GM12865 (cell line): ENCODE measurements at regions not wholly inside any gene's neighbourhood (a gene's known extent, or its start where the extent isn't known, plus 50 kb on each side); places are given as distances from the start of the nearest gene placed in this dataset.

ENCODE experiments used
- DNase-seq: peaks from one replicate; pipeline ENCODE4 v3.0.0; 2010; ENCODE audit warnings: low read depth
- H3K4me3 ChIP-seq: 2 replicates; pipeline ENCODE4 v1.5.1; 2011; ENCODE audit warnings: mild to moderate bottlenecking, low read depth, low read length, control low read depth
- TF ChIP-seq, protein P1 (sequence below): IDR thresholded peaks from 2 replicates; pipeline ENCODE4 v1.5.1; 2011; ENCODE audit warnings: low read length, control low read depth, low read depth, inconsistent platforms; ENCODE audit not compliant: insufficient read depth; ENCODE audit errors: missing control alignments

GRCh38 chr11:106275151-106275550 is 197.7 kb downstream of the AASDHPPT start:
- TF ChIP-seq, protein P1, sequence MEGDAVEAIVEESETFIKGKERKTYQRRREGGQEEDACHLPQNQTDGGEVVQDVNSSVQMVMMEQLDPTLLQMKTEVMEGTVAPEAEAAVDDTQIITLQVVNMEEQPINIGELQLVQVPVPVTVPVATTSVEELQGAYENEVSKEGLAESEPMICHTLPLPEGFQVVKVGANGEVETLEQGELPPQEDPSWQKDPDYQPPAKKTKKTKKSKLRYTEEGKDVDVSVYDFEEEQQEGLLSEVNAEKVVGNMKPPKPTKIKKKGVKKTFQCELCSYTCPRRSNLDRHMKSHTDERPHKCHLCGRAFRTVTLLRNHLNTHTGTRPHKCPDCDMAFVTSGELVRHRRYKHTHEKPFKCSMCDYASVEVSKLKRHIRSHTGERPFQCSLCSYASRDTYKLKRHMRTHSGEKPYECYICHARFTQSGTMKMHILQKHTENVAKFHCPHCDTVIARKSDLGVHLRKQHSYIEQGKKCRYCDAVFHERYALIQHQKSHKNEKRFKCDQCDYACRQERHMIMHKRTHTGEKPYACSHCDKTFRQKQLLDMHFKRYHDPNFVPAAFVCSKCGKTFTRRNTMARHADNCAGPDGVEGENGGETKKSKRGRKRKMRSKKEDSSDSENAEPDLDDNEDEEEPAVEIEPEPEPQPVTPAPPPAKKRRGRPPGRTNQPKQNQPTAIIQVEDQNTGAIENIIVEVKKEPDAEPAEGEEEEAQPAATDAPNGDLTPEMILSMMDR = no peak
- no peak for DNase-seq
- H3K4me3 ChIP-seq = no peak overlapping the region

DNA sequence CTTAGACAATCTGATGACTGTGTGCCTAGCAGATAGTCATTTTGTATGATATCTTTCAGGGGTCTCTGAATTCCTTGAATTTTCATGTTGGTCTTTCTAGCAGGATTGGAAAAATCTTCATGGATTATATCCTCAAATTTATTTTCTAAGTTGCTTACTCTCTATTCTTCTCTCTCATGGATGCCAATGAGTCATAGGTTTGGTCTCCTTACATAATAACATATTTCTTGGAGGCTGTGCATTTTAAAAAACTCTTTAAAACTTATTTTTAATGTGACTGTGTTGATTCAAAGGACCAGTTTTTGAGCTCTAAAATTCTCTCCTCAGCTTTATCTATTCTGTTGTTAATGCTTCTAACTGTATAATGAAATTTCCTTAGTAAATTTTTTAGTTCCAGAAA is 198.7 kb downstream of the AASDHPPT start:
- TF ChIP-seq, protein P1 = no peak
- no peak for DNase-seq
- no peak overlapping the region for H3K4me3 ChIP-seq

GRCh38 chr11:106276859-106277436 is 199.5 kb downstream of the AASDHPPT start:
- peak; percentile 3 for DNase-seq
- TF ChIP-seq, protein P1 = peak; percentile 10
- no peak overlapping the region for H3K4me3 ChIP-seq

- no peak overlapping the region for H3K4me3 ChIP-seq
- no peak for DNase-seq
- TF ChIP-seq, protein P1 = no peak
Measured at GRCh38 chr11:106277484-106277883, 200.0 kb downstream of the AASDHPPT start.

DNA sequence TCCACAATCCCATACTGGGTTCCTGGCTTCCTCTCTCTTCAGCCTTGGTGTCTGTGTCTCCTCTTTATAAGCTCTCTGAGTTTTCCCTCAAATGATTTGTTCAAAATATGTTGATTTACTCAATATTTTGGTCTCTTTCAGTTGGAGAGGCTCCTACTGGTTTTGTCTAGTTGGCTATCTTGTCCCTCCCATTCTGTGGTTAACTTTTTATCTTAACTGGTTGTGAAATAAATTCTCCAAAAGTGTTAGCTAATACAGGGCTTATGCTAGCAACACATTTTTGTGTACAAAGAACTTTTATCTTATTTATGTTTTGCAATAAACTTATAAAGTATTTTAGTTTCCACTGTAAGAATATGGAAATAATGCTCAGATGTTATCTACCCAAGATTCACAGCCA is 200.9 kb downstream of the AASDHPPT start:
- DNase-seq = no peak
- TF ChIP-seq, protein P1 = no peak

GRCh38 chr11:106280036-106280435 is 202.6 kb downstream of the AASDHPPT start:
- no peak overlapping the region for H3K4me3 ChIP-seq
- TF ChIP-seq, protein P1 = no peak
- DNase-seq = no peak

More for the DNA sequence above, 200.9 kb downstream of the AASDHPPT start:
- no peak overlapping the region for H3K4me3 ChIP-seq
